ENCODE measurements at regions not wholly inside any gene's neighbourhood (a gene's known extent, or its start where the extent isn't known, plus 50 kb on each side); places are given as distances from the start of the nearest gene placed in this dataset.

GRCh38 chr2:16385341-16385740, 280.3 kb downstream of the CYRIA start:
- TF ChIP-seq ZFX (IDR thresholded peaks at IDR 0.05; ENCODE audit: borderline replicate concordance) (no peak), CTCF (IDR thresholded peaks at IDR 0.05) (no peak)

All from 22Rv1 (cell line).